ENCODE measurements at regions not wholly inside any gene's neighbourhood (a gene's known extent, or its start where the extent isn't known, plus 50 kb on each side); places are given as distances from the start of the nearest gene placed in this dataset.
A peak's percentile ranks its signal among the peaks of the same experiment; 100 is the strongest.

DNA sequence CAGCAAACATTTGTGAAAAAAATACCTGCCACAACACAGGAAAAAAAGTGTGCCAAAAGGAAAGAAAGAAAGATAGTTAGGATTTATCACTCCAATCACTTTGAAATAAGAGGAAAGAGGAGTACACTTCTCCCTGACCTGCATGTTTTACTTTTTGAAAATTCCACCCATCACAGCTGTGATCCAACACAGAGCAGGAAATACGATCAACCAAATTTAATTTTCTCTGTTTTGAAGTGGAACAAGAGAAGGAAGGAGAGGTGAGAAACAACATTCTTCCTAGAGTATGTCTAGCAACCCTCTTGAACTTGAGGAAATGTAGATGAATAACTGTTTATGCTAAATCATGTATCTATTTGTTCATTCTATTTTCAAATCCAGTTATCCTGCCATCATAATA lies 284.7 kb upstream of the SYT1 start:
- peaks cover 7% of the 10 kb centered on the region; the same call in 1 of the 2 replicates for H3K9me3 Mint-ChIP-seq
- H3K36me3 Mint-ChIP-seq (ENCODE audit: low read depth): no peaks in the 10 kb centered on the region
- H3K4me3 Mint-ChIP-seq: no peak overlapping the region
- no peaks in the 10 kb centered on the region for H3K27me3 Mint-ChIP-seq (ENCODE audit: insufficient read depth)
- TF ChIP-seq, protein P1, sequence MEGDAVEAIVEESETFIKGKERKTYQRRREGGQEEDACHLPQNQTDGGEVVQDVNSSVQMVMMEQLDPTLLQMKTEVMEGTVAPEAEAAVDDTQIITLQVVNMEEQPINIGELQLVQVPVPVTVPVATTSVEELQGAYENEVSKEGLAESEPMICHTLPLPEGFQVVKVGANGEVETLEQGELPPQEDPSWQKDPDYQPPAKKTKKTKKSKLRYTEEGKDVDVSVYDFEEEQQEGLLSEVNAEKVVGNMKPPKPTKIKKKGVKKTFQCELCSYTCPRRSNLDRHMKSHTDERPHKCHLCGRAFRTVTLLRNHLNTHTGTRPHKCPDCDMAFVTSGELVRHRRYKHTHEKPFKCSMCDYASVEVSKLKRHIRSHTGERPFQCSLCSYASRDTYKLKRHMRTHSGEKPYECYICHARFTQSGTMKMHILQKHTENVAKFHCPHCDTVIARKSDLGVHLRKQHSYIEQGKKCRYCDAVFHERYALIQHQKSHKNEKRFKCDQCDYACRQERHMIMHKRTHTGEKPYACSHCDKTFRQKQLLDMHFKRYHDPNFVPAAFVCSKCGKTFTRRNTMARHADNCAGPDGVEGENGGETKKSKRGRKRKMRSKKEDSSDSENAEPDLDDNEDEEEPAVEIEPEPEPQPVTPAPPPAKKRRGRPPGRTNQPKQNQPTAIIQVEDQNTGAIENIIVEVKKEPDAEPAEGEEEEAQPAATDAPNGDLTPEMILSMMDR (IDR thresholded peaks at IDR 0.05): no peak
- no peak for DNase-seq
- no peaks in the 10 kb centered on the region for H3K4me1 Mint-ChIP-seq (ENCODE audit: low read depth)
- no peak overlapping the region for H3K27ac Mint-ChIP-seq

DNA sequence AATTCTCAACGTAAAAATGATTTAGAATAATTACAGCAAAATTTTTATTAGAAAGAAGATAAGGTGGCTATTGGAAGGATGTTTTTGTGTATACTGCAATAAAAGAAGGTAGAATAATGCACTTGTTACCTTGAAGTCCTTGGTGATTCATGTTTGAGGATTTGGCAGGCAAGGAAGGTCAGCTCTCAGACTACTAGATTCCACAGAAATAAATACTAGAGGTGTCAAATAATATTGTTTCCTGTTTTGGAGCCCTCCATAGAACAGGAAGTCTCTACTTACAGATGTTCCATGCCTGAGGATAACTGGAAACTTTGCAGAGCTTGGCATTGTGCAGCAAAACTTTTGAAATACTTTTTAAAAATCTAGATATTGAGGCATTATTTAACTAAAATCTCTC lies 284.3 kb upstream of the SYT1 start:
- H3K4me3 Mint-ChIP-seq: no peak overlapping the region
- no peaks in the 10 kb centered on the region for H3K36me3 Mint-ChIP-seq (ENCODE audit: low read depth)
- TF ChIP-seq, protein P1 (IDR thresholded peaks at IDR 0.05): no peak
- H3K27me3 Mint-ChIP-seq (ENCODE audit: insufficient read depth): no peaks in the 10 kb centered on the region
- no peak for DNase-seq
- H3K9me3 Mint-ChIP-seq: peaks cover 8% of the 10 kb centered on the region; the same call in 1 of the 2 replicates
- H3K4me1 Mint-ChIP-seq (ENCODE audit: low read depth): no peaks in the 10 kb centered on the region
- H3K27ac Mint-ChIP-seq: no peak overlapping the region

DNA sequence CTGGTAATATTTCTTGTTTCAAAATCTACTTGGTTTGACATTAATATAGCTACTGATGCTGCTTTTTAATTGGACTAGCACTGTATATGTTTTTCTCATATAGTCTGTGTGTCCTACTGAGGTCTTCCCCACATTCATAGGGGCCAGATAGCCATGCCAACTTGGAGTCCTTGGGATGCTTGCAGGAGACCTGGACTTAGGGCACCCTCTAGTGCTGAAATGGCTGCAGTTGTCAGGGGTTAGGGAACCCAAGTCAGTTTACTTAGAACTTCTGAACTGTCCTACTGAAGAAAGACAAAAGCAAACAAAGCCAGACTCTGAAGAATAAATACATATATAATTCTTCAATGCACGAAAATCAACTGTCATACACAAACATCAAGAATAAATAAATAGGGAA lies 279.9 kb upstream of the SYT1 start:
- no peak for DNase-seq
- Mint-ChIP-seq H3K4me1 (ENCODE audit: low read depth) (no peaks in the 10 kb centered on the region), H3K27me3 (ENCODE audit: insufficient read depth) (no peaks in the 10 kb centered on the region), H3K9me3 (peaks cover 19% of the 10 kb centered on the region), H3K36me3 (ENCODE audit: low read depth) (peaks cover 11% of the 10 kb centered on the region), H3K4me3 (no peak overlapping the region), H3K27ac (no peak overlapping the region)
- TF ChIP-seq, protein P1 (IDR thresholded peaks at IDR 0.05): peak; percentile 63

- Mint-ChIP-seq H3K36me3 (ENCODE audit: low read depth) (peaks cover 11% of the 10 kb centered on the region), H3K27ac (no peak overlapping the region), H3K27me3 (ENCODE audit: insufficient read depth) (no peaks in the 10 kb centered on the region)
Measured at GRCh38 chr12:78585132-78585531, 279.4 kb upstream of the SYT1 start.

DNA sequence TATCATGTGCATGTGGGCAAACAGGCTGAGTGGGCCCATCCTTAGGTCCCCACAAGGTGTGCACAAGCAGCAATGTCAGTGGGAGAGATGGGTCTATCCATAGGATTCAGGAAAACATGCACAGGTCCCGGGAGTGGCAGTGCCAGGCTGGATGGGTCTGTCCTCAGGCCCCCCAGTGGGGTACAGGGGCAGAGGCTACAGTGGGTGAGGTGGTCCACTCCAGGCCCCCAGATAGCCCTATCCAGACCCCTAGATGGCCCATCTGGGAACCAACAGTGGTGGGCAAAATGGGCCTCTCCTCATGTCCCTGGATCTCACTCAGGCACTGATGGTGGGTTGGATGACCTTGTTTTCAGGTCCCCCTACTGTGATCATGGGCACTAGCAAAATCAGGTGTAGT lies 277.8 kb upstream of the SYT1 start:
- no peak for DNase-seq
- Mint-ChIP-seq H3K4me3 (no peak overlapping the region), H3K9me3 (peaks cover 19% of the 10 kb centered on the region), H3K4me1 (ENCODE audit: low read depth) (no peaks in the 10 kb centered on the region), H3K36me3 (ENCODE audit: low read depth) (peaks cover 11% of the 10 kb centered on the region), H3K27me3 (ENCODE audit: insufficient read depth) (no peaks in the 10 kb centered on the region), H3K27ac (no peak overlapping the region)
- TF ChIP-seq, protein P1 (IDR thresholded peaks at IDR 0.05): no peak

More at GRCh38 chr12:78585132-78585531, 279.4 kb upstream of the SYT1 start:
- H3K4me3 Mint-ChIP-seq: no peak overlapping the region
- peaks cover 19% of the 10 kb centered on the region for H3K9me3 Mint-ChIP-seq
- H3K4me1 Mint-ChIP-seq (ENCODE audit: low read depth): no peaks in the 10 kb centered on the region
- TF ChIP-seq, protein P1 (IDR thresholded peaks at IDR 0.05): no peak
- no peak for DNase-seq

GRCh38 chr12:78599366-78599765 lies 265.2 kb upstream of the SYT1 start:
- H3K4me3 Mint-ChIP-seq: no peak overlapping the region
- DNase-seq: no peak
- TF ChIP-seq, protein P1 (IDR thresholded peaks at IDR 0.05): no peak
- no peak overlapping the region for H3K27ac Mint-ChIP-seq
- no peaks in the 10 kb centered on the region for H3K36me3 Mint-ChIP-seq (ENCODE audit: low read depth)
- peaks cover 9% of the 10 kb centered on the region for H3K9me3 Mint-ChIP-seq
- H3K4me1 Mint-ChIP-seq (ENCODE audit: low read depth): no peaks in the 10 kb centered on the region
- no peaks in the 10 kb centered on the region for H3K27me3 Mint-ChIP-seq (ENCODE audit: insufficient read depth)

Measured in HFFc6 (cell line).